Skin of body (tissue), 1 donor: ENCODE measurements at regions not wholly inside any gene's neighbourhood (a gene's known extent, or its start where the extent isn't known, plus 50 kb on each side); places are given as distances from the start of the nearest gene placed in this dataset.
A peak's percentile ranks its signal among the peaks of the same experiment; 100 is the strongest.

Experiments
- DNase-seq: peaks from one replicate; lab custom pipeline; 2025; lab: John Stamatoyannopoulos, UW

DNA sequence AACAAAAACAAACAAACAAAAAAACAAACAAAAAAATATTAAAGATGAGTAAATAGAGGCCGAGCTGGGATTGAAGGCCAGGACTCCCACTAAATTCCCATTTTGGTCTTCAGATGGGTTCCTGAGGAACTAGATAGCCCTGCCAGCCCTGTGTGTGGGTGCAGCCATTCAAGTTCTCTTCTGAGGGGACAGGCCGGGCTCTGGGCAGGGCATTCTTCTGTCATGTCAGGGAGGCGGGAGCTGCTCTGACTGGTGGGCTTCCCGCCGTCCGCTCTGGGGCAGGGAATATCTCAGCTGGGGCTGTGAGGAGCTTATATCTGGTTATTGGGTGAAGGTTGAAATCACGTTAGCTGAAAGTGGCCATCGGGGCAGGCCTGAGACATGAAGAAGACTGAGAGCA is 127.3 kb upstream of the CXCR4 start:
- no peak for DNase-seq

DNA sequence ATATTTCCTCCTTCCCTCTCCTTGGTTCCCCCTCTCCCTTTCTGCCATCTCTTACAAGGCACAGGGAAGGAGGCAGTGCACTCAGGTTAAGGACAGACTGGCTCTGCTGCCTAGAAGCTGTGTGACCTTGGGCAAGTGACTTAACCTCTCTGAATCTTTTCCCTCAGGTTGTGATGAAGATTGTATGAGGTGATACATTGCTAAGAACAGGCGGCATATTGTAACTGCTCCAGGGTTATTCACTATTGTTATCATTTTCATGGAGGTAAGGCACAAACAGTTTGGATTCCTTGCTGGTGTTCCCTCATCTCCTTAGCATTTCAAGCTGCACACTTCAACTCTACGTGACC is 126.6 kb upstream of the CXCR4 start:
- no peak for DNase-seq

DNA sequence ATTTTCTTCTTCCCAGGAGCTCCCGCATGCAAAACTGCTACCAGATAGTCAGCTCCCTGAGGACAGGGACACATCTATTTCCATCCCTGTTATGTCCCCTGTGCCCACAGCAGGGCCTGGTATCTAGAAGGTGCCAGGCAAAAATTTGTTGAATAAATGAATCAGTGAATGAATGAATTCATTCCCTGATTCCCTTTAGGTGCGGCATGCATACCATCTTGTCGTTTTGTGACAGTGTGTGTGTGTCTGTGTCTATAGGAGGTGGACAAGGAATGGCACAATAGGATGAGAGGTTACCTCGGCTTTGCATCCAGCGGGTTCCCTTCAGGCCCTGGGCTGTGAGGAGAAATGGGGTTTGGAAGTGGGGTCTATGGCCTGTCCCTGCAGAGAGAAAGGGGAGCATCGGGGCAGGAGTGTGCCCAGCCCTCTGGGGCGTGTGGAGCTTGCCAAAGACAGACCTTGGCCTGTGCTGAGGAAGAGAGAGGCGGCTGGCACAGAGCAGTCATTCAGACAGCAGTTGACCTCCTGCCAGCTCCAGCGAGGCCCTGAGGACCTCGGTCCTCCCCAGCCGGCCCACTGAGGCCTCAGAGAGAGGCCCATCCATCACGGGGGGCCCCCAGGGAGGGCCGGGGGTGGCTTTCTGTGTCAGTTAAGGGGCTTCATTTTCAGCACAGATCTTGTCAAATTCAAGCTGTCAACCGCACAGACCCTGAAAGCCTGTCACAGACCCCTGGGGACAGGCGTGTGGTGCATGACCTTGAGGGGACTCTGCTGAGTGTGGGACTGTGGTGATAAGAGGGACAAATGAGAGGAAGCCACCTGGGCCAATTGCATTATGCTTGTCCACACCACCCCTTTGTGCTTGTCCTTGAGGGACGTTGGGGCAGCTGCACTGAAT is 125.9 kb upstream of the CXCR4 start:
- no peak for DNase-seq

DNA sequence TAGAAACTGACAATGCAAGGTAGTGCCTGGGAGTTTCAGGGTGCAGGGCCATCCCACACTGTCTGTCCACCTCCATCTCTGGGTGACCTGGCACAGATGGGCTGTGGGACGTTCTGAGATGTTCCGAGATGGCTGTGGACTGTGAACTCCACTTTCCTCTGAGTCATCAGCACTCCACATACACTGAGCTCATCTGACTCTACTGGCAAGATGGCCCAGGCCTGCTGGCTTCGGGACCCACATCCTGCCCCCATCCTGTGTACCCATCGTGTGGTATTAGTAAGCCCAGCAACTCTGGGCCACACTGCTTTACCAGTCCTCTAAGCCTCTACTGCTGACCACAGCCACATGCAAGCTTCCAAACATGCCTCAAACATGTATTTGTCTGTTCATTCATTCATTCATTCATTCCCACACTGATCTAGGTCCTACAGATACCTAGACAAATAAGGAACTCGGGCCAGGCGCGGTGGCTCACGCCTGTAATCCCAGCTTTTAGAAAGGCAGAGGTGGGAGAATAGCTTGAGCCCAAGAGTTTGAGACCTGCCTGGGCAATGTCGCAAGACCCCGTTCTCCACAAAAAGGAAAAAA is 124.8 kb upstream of the CXCR4 start:
- no peak for DNase-seq

DNA sequence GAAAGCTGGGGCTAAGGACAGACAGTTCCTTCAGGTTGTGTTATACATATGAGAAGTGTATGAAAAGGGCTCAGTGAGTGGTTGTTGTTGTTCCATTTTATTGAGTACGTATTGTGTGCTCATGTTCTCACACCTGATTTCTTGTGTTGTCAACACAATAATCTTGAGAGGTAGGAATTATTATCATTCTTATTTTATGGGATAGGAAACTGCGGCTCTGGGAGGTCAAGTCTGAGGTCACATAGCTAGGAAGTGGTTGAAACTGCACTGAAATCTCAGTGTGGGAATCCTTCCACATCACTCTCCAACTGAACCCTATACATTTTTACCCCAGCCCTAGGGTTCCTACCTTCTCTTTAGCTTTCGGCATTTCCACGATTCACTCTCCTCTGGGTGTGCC is 124.2 kb upstream of the CXCR4 start:
- no peak for DNase-seq

DNA sequence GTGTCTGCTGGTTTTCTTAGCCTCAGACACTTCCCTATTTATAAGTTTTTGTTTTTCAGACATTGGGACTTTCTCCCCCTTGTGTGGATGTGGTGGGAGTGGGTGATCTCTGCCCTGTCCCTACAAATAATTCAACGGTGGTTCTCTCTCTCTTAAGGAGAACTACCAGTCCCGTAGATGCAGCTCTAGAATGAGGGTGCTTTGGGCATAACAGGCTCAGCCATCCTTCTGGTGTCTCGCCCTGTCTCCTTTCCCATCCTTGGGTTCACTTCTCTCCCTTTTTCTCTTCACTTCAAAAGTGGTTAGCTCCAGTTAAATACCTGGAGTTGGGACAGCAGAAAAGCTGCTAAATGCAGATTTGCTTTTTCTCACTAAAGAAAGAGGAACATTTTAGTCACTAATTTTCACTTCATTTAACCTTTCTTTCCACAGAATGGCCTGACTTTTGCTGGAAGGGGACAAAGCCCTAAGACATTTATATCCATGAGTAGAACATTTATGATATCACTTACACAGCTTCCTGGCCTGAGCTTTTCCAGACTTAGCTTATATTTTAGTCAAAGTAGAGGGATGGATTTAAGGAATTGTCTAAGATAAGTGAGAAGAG is 121.2 kb upstream of the CXCR4 start:
- DNase-seq = no peak

DNA sequence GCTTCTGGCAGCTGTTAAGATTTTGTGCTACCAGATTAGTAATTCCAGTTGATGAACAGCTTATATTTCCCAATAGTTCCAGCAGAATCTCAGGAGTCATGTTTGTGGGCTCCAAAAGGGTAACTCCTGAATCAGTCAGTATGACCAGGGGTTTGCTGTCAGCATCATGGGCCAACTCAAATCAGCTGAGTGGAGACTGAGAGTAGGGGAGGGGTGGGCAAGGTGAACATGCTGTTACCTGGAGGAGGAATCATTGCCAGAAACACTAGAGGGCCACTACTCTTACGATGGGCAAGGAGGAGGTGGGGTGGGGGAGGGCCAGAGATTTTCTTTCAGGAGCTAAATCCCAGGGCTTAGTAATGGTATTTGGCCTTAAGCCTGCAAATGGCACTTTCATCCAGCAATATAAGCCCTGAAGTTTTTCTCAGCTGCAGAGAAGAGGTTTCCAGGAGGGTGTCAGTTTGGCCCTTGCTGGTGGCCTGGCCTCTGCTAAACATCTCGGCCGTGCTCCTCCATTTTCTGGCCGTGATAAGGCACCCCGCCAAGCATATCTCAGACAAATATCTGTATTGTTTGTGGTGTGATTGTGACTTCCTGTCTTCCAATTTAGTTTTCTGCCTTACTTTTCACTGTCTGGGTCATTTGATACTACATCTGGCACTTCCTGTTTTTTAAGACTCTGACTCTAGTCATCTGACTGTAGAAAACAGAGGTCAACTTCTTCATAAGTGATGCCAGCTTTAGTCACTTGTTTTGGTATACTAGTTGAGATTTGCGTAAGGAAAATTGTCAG is 120.5 kb upstream of the CXCR4 start:
- DNase-seq = peak; percentile 25

DNA sequence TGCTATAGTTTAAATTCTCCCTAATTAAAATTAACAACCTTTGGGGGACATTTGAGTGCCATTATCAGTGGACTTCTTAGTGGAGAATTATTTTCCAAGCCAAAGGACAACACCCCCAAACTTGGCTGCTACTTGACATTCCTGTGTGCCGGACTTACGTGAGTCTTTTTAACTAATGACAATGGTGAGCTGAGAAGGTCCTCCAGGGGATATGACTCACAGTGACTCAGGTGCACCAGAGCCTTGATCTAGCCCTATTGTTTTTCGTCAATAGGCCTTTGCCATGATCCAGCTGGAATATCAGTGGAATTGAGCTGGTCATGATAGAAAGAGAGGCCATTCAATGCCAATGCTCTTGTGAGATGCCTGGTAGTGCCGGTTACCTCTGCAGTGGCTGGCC is 118.1 kb upstream of the CXCR4 start:
- DNase-seq = no peak

DNA sequence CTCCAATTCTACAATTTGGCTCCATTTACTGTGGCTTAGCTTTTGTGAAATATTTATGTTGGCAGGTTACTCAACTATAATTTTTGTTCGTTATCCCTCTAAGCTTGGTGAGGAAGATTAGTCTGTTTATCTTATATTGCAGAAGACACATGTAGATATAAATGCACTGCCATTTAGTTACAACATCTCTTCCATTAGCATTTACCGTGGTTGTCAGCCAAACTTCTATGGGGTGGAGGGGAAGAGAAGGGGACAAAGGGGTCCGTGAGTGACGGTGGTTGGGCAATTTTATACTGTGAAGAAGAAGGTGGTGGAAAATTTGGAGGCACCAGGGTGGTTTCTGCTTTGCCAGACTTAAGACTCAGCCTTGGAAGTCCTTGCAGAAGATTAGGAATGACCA is 117.6 kb upstream of the CXCR4 start:
- DNase-seq = no peak

DNA sequence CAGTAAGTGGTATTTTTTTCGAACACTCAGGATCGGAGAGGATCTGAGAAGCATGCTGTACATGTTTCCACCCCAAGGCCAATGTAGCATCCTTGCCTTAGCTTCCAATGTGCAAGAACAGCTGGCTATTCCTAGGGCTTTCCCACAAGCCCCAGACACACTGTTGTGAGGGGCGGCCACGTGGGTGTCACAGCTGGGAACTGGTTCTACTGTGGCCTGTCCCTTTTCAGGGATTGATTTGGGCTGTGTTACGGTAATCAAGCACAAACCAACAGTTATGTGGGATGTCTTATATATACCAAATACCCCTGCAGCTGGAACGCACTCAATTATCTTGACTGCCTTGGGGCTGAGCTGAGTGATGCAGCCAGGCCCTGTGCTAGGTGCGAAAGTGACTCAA is 116.3 kb upstream of the CXCR4 start:
- no peak for DNase-seq

DNA sequence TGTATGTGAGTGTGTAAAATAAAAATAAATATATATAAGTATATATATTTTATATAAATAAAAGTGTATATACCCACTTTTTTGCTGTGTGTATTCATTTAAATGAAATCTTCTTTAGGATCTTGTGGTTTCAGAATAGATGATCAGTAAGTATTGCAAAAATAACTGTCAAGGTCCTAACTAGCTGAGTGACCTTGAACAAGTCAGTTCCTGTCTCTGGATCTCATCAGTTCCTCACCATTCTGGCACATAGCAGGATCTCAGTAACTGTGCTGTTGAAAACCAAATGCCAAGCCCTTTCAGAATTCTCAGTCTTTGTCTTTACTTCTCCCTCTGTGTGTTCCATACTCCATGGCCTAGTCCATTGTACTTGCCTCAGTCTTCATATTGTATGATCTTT is 115.3 kb upstream of the CXCR4 start:
- DNase-seq = no peak

DNA sequence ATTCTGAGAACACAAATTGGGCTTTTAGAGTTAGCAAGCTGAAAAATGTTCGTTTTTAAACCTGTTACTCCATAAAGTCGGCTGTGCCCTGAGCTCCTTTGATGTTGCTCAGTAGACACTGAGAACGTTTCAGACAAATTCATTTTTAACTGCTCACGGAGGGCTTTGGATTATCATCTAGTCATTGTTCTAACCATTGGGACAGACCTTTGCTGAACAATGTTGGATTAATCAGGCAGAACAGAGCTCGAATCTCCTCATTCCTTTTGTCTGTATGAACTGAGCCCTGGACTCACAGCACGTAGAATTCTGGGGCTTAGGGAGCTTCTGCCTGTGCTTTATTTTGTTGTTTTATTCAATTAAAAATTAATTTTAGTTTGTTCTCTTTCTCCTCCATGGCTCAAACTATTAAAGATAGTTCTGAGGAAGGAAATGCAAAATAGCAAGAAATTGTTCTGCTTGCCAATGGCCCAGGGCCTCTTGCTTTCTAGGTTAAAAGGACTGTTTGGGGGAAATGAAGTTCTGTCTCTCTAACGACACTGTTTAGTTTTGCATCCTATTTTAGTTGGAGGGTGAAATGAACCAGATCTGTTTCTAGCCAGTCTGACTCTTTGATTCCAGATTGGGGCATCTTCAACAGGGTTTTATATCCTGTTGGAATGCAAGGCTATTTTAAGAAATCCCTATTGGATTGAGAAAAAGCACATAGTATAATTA is 114.7 kb upstream of the CXCR4 start:
- no peak for DNase-seq

DNA sequence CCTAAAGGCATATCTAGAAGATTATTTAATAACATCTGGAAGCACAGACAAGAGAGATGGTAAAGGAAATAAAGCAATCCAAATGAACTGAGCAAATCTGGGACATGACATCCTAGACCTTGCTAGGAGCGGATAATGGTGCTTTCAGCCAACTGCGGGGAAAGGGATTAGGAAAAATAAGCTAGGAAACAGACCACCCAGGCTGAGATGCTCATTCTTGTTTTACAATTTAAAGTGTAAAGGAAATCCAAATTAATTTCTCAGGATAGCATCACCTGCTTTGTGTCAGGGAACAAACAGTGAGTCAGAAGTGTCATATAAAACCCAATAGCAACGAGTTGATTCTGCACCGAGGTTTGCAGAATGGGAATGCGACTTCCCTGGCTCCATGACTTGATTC is 112.5 kb upstream of the CXCR4 start:
- no peak for DNase-seq

DNA sequence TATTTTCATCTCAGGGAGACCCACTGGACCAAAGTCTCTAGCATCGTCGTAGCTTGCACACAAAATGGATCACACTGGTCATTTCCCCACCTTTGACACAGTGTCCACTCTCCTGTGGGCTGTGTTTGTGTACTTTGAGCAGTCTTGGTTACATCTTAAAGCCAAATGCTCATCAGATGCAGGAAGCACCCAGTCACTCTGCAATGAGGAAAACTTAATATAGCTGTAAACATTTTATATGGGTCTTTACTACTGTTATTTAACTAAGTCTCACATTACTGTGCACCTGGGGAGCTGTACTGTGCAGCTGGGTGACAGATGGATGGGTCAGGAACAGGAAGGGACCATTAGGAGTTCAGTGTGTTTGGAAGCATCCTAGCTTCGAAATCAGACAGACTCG is 109.0 kb upstream of the CXCR4 start:
- no peak for DNase-seq

DNA sequence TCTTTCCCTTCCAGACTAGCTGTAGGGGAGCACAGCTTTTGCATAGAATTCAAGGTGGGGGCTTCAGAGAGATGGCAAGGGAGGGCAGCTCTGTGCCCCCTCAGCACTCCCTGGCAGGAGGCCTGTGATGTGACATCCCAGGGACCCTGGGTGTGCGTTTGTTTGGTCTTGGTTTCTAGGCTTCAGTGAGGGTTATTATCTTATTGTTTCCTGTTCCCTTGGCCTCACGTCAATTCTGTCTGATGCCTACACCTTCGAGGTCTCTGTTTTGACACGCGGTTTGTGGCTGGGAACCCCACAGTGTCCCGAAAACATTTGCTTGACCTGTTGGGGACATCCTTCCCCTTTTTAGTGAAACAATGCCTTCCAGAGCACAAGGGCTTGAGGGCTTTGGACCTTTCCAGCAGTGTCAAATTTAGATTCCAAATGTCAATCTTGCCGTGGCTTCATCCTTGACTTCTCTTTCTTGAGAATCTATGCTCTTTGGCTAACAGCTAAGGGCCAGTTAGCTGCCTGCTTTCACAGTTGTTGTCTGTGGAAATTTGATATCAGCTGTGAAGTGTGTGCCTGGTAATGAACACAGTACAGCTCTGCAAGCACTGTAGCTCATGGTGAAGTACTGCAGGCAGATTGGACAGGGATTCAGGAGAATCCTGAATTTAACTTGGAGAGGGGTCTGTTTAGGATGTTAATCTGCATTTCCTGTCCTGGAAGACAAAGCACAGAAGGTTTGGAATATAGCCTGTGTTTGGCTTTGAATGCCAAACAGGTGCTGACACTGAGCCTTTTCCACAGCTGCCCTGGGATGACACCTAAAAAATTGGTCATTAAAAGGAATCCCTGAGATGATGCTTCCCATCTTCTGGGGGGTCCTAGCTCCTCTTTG is 108.2 kb upstream of the CXCR4 start:
- DNase-seq = no peak

DNA sequence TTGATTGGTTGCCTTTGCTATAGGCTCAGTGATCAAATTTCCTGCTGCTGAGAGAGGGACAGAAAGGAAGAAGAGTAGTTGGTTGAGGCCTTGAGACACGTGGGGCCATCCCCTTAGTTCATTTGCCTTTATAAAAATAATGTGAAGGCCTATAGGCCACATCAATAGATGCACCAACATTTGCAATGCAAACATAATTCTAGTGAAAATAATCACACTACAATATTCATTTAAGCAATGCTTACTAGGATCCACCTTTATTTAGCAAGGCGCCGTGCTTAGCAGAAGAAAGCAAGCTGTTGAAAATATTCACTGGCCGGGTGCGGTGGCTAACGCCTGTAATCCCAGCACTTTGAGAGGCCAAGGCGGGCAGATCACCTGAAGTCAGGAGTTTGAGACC is 105.3 kb upstream of the CXCR4 start:
- DNase-seq = no peak

DNA sequence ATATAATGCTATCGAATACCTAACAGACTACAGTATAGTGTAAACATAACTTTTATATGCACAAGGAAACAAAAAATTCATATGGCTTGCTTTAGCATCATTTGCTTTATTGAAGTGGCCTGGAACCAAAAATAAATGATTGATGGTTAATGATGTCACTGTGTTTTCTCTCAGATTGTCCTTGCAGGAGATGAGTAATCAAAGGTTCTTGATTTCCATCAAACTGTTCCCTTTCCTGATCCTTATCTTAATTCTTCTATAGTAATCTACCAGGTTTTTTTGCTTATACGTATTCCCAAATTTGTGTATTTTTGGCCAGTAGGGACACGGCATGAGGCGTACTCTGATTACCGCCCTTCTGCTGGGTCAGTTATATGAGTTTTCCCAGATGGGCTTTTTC is 104.9 kb upstream of the CXCR4 start:
- no peak for DNase-seq

DNA sequence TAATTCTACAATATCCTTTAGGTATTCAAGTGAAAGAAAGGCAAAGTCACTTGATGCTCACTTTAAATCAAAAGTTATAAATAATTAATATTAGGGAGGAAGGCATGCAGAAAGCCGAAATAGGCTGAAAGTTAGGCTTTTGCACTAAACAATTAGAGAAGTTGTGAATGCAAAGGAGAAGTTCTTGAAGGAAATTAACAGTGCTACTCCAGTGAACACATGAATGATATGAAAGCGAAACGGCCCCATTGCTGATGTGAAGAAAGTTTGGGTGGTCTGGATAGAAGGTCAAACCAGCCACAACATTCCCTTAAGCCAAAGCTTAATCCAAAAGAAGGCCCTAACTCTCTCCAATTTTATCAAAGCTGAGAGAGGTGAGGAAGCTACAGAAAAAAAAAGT is 103.1 kb upstream of the CXCR4 start:
- DNase-seq = no peak

DNA sequence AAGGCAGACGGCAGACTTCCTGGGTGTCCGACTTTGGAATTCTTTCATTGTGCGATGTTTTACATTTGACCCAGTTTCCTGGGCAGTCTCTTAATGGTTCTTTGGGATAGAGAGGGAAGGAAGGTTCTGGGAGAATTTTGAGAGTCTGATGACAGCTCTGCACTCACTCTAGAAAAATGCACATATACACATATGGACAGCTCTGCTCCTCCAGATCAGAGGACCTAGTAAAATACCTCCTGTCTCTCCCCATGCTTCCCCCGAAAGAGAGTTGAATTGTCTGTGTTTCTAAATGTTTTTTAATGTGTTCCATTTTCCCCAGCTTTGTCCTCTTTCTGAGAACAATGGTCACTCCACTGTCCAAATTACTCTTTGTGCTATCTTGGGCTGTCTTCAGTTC is 102.0 kb upstream of the CXCR4 start:
- no peak for DNase-seq

DNA sequence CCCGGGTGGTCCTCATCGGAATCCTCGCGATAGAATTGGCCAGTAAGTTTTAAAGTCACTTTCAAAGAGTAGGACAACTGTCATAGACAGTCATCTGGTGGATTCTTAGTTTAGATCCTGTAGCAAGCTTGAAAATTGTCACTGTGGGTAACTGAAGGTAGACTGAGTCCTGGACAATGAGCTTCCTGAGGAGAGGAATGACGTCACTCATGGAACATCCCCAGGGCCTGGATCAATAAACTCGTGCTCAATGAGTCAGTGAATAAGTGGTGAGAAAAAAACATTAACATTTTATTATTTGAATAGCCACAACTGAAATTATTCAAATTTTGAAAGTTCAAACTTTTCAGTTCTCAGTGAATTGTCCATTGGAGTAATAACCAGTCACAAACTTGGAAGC is 101.4 kb upstream of the CXCR4 start:
- DNase-seq = no peak

DNA sequence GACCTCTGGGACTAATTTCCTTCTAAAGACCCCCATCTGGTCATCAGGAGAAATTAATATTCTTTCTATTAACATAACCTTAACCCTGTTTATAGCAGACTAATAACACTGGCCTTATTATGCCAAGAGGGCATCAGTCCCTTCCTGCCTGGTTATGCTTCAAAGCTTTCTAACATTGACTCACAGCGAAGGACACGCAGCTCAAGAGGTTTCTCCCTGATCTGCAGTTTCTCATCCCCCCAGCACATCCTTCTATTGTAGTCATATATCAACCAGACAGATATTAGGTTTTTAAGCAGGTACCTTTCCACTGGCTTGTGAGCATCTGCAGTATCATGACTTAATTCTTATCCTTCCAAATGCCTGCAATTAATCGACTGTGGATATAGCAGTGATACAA is 100.0 kb upstream of the CXCR4 start:
- no peak for DNase-seq
